Lower leg skin (tissue), 3 donors: ENCODE measurements at regions not wholly inside any gene's neighbourhood (a gene's known extent, or its start where the extent isn't known, plus 50 kb on each side); places are given as distances from the start of the nearest gene placed in this dataset.

ENCODE experiments used
- CTCF ChIP-seq, 3 donors: fragments of 450-650 bp; IDR thresholded peaks; one replicate each; pipeline ENCODE4 v1.5.1; 2016; ENCODE audit warnings: antibody characterized with exemption in 3 of 3, mild to moderate bottlenecking in 3 of 3, moderate library complexity in 2 of 3
- POLR2A ChIP-seq, 2 donors: fragments of 450-650 bp; IDR thresholded peaks; one replicate each; pipeline ENCODE4 v1.6.1; 2016 to 2017; ENCODE audit warnings: antibody characterized with exemption in 2 of 2, mild to moderate bottlenecking in 1 of 2, moderate library complexity in 1 of 2

- no peak for TF ChIP-seq POLR2A (IDR thresholded peaks at IDR 0.05)
- no peak for TF ChIP-seq CTCF (IDR thresholded peaks at IDR 0.05)
Observed at GRCh38 chr18:47492691-47493090, 241.2 kb upstream of the SKOR2 start.
